ENCODE measurements at regions not wholly inside any gene's neighbourhood (a gene's known extent, or its start where the extent isn't known, plus 50 kb on each side); places are given as distances from the start of the nearest gene placed in this dataset.
"Not testable (repeated sequence)": the region's sequence is repeated elsewhere in the genome, so short reads cannot be mapped to it uniquely, and the experiment has no call there.

DNA sequence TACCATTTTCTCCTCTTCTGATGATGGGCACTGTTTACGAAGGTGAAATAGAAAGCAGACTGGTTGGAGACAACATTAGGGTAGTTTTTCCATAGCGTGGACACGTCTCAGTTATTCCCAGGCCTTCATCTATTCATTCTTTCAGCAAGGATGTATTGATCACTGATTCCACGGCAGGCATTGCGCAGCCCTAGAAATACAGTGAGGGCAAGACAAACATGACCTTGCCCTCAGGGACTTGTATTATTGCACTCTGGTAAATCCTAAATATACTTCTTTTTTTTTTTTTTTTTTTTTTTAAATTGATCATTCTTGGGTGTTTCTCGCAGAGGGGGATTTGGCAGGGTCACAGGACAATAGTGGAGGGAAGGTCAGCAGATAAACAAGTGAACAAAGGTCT, 167.3 kb upstream of the SPRED2 start:
- DNase-seq = no peak

GRCh38 chr2:65598996-65599395, 166.6 kb upstream of the SPRED2 start:
- no peak for DNase-seq

GRCh38 chr2:65598264-65598663, 165.9 kb upstream of the SPRED2 start:
- DNase-seq = no peak

GRCh38 chr2:65595630-65596029, 163.2 kb upstream of the SPRED2 start:
- no peak for DNase-seq

DNA sequence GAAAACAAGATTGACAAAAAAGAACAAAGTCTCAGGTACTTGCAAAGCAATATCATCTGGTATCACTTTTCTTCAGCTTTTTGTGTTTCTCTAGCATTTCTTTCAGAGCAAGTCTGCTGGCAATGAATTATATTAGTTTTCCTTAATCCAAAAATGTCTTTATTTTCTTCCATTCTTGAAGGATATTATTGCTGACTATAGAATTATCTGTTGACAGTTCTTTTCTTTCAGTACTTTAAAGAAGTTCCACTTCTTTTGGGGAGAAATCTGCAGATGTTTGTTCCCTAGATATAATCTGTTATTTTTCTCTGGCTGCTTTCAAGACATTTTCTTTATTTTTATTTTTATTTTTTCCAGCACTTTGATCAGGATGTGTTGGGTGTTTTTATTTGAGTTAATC, 161.8 kb upstream of the SPRED2 start:
- DNase-seq = no peak

GRCh38 chr2:65589667-65590066, 157.3 kb upstream of the SPRED2 start:
- no peak for DNase-seq

- DNase-seq = no peak
Observed at GRCh38 chr2:65587779-65588178, 155.4 kb upstream of the SPRED2 start.

DNA sequence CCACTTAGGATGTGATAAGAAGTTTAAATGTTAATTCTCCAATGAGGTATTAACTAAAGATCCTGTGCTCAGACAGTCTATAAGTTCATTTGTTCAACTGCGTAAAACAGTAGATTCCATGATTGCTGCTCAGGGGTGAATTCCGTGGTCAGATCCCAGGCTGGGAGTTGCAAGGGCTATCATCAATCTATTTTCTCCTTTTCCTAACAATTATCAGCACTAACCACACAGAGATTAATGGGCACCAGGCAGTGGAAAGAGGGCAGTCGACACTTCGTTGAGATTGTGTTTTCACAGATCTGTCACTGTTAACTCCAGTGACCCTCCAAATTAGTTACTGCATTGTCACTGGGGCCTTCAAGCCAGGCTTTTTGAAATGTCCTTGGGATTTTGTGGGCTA, 154.1 kb upstream of the SPRED2 start:
- no peak for DNase-seq

GRCh38 chr2:65583061-65583460, 150.7 kb upstream of the SPRED2 start:
- DNase-seq = peak; percentile 9

GRCh38 chr2:65582364-65582763, 150.0 kb upstream of the SPRED2 start:
- DNase-seq = no peak

GRCh38 chr2:65580824-65581223, 148.4 kb upstream of the SPRED2 start:
- no peak for DNase-seq

GRCh38 chr2:65579506-65580235, 147.3 kb upstream of the SPRED2 start:
- no peak for DNase-seq

- DNase-seq = no peak
Observed at GRCh38 chr2:65577654-65578053, 145.3 kb upstream of the SPRED2 start.

DNA sequence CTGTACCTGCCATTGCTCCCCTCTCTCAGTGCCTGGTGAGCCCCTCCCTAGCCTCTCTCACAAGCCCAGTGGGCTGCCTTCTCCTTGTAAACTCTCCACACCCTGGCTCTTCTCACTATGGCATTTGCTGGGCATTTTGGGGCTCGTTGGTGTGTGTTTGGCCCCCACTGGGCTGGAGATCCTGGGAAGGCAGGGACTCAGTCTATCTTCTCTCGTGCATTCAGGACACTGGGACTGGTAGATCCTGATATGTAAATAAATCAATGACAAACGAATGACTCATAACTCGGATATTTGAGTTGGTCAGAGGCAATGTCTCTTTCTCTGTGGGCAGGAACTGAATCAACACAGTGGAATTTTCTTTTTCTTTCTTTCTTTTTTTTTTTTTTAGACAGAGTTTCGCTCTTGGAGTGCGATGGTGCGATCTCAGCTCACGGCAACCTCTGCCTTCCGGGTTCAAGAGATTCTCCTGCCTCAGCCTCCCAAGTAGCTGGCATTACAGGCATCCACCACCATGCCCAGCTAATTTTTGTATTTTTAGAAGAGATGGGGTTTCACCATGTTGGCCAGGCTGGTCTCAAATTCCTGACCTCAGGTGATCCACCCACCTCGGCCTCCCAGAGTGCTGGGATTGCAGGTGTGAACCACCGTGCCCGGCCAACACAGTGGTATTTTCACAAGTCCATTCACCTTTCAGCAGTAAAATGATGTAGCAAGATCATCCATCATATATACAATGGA, 144.6 kb upstream of the SPRED2 start:
- no peak for DNase-seq

DNA sequence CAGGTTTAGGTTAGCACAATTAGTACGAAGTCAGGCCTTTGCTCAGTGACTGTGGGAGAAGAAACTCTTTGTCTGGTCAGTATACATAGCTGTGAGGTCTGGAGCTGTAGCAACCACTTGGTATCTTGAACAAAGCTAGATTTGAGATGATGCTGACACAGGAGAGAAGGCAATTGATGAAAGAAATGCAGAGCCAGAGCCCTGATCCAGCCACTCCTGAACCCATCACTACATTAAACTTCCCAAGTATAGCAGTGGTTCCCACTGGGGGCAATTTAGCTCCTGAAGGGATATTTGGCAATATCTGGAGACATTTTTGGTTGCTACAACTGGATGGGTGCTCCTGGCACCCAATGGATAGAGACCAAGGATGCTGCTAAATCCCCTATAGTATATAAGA, 143.9 kb upstream of the SPRED2 start:
- no peak for DNase-seq

DNA sequence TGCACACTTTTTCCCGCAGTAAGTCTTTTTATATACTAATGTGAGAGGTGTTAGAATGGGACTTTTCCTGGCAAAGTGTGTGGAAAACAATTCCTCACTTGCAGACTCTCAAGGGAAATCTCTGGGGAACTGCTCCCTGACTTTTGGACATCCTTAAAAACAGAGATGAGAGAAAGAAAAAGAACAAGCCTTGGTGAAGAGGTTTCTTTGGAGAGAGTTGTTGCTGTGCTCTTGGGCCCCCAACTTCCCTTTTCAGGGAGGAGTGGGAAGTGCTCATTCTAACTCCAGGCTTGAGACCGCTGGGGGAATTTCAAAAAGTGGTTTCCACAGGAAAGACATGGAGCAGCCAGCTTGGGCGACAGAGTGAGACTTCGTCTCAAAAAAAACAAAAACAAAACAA, 142.6 kb upstream of the SPRED2 start:
- DNase-seq = no peak

DNA sequence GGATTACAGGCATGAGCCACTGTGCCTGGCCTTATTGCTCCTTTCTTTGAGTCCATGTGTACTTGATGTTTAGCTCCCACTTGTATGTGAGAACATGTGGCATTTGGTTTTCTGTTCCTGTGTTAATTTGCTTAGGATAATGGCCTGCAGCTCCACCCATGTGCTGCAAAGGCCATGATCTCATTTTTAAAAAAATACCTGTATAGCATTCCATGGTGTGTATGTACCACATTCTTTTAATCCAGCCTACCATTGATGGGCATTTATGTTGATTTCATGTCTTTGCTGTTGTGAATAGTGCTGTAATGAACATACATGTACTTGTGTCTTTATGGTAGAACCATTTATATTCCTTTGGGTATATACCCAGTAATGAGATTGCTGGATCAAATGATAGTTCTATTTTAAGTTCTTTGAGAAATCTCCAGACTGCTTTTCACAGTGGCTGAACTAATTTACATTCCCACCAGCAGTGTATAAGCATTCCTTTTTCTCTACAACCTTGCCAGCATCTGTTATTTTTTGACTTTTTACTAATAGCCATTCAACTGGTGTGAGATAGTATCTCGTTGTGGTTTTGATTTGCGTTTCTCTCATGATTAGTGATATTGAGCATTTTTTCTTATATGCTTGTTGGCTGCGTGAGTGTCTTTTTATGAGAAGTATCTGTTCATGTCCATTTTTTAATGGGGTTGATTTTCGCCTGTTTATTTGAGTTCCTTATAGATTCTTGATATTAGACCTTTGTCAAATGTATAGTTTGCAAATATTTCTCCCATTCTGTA, 136.4 kb upstream of the SPRED2 start:
- not testable (repeated sequence) for DNase-seq

GRCh38 chr2:65566617-65567016, 134.2 kb upstream of the SPRED2 start:
- no peak for DNase-seq

DNA sequence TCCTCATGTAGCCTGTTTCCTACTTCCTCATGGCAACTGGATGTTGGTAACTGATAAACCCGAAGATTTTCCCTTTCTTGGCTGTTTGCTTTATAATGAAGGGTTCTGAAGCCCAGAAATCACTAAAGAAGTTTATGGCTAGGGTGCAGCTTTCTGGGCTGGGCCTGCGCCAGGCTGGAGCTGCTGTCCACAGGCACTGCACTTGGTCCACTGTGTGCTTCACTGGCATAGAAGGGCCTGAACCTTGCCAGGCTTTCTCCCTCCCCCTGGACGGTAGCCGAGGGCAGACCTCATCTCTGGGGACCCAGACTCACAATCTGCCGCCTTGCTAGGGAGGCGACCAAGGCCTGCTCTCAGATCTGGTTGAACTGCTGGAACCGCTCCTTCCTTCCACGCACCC, 133.3 kb upstream of the SPRED2 start:
- DNase-seq = no peak

DNA sequence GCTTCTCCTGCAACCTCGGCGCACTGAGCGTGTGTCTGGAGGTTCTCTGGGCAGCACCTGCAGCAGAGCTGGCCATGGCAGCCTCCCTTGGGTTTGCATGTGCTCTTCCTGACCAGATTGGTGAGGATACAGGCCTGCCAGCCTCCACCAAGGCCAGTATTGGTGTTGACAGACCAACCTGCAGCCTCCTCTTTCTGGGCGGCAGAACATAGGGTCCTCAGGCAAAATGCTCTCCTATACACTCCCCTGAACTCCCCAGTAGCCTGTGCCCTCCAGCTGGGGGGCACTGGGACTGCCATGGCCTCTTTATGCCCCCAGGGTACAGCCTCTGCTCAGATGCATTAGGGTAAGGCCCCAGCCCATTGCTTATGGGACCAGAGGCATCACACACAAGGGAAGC, 131.9 kb upstream of the SPRED2 start:
- no peak for DNase-seq

DNA sequence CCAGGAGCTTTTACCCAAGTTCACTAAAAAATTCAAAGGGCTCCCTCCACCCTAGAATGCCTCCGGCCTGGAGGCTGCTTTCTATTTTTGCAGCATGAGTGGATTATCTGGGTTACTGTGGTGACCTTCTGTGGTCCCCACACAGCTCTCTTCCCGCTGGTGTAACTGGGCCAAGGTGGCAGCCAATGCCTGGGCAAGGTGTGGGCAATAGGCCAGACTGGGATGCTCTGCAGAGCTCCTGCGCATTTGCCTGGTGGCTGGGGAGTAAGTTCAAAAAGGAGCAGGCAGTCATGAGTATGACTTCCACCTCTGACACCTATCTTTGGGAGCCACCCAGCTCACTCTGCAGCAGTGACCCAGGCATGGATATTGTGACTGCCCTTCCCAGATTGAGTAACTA, 130.5 kb upstream of the SPRED2 start:
- no peak for DNase-seq

DNA sequence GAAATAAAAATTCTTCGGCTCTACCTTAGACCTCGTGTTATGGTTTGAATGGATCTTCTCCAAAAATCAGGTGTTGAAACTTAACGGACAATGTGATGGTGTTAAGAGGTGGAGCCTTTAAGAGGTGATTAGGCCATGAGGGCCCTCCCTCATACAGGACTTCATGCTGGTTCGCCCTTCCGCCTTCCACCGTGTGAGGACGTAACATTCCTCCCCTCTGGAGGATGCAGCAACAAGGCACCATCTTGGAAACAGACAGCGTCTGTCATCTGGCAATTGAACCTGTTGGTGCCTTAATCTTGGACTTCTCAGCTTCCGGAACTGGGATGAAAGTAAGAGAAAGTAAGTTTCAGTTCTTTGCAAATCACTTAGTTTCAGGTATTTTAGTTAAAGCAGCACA, 126.3 kb upstream of the SPRED2 start:
- DNase-seq = no peak
